GM23338 (cell line): ENCODE measurements at regions not wholly inside any gene's neighbourhood (a gene's known extent, or its start where the extent isn't known, plus 50 kb on each side); places are given as distances from the start of the nearest gene placed in this dataset.

Source experiments
- ATAC-seq: fragments of 200-7000 bp; cut with Tn5 transposase; 3 replicates; pipeline ENCODE4 v1.9.1; 2020
- DNase-seq: peaks from one replicate; pipeline ENCODE4 v3.0.0-alpha.2; 2015; ENCODE audit warnings: low spot score
- H2AFZ ChIP-seq: fragments of 200-600 bp; sonication (generic); 2 replicates; pipeline ENCODE4 v1.8.0; 2016; ENCODE audit warnings: antibody characterized with exemption, mild to moderate bottlenecking, moderate library complexity
- H3F3A ChIP-seq: fragments of 200-600 bp; sonication (generic); replicated peaks from 2 replicates; pipeline ENCODE4 v1.8.0; 2017; ENCODE audit warnings: antibody characterized with exemption, mixed run types, low read depth
- H3K27ac ChIP-seq: fragments of 200-600 bp; sonication (generic); 2 replicates; pipeline ENCODE4 v1.6.1; 2016; ENCODE audit warnings: low read depth
- H3K27me3 ChIP-seq: fragments of 200-600 bp; sonication (generic); 2 replicates; pipeline ENCODE4 v1.8.0; 2016; ENCODE audit warnings: mild to moderate bottlenecking, mixed run types, moderate library complexity; ENCODE audit not compliant: insufficient read depth
- H3K36me3 ChIP-seq: fragments of 200-600 bp; sonication (generic); 2 replicates; pipeline ENCODE4 v1.8.0; 2016; ENCODE audit warnings: mild to moderate bottlenecking; ENCODE audit not compliant: insufficient read depth
- H3K4me1 ChIP-seq: fragments of 200-600 bp; sonication (generic); 2 replicates; pipeline ENCODE4 v1.8.0; 2016; ENCODE audit warnings: mild to moderate bottlenecking, moderate library complexity; ENCODE audit not compliant: insufficient read depth
- H3K4me2 ChIP-seq: fragments of 200-600 bp; sonication (generic); 2 replicates; pipeline ENCODE4 v1.7.1; 2017; ENCODE audit warnings: mixed run types
- H3K4me3 ChIP-seq: fragments of 200-600 bp; sonication (generic); 2 replicates; pipeline ENCODE4 v1.6.1; 2016; ENCODE audit warnings: mixed run types
- H3K79me2 ChIP-seq: fragments of 200-600 bp; sonication (generic); replicated peaks from 2 replicates; pipeline ENCODE4 v1.8.0; 2017; ENCODE audit warnings: mild to moderate bottlenecking; ENCODE audit not compliant: insufficient read depth
- H3K9me2 ChIP-seq: fragments of 200-600 bp; sonication (generic); 2 replicates; pipeline ENCODE4 v1.8.0; 2017; ENCODE audit not compliant: insufficient read depth
- H4K20me1 ChIP-seq: fragments of 200-600 bp; sonication (generic); replicated peaks from 2 replicates; pipeline ENCODE4 v1.8.0; 2017; ENCODE audit warnings: mild to moderate bottlenecking; ENCODE audit not compliant: insufficient read depth
- H3K27ac Mint-ChIP-seq: 2 replicates; pipeline ENCODE4 v1.8.0; 2020; ENCODE audit warnings: inconsistent platforms, mild to moderate bottlenecking, moderate library complexity, mixed read lengths
- H3K27me3 Mint-ChIP-seq: 3 replicates; pipeline ENCODE4 v1.8.0; 2022; ENCODE audit warnings: low read depth, mild to moderate bottlenecking, moderate library complexity, mixed read lengths, inconsistent platforms; ENCODE audit not compliant: insufficient read depth, poor library complexity
- H3K36me3 Mint-ChIP-seq: 3 replicates; pipeline ENCODE4 v1.8.0; 2021; ENCODE audit warnings: low read depth, mild to moderate bottlenecking, inconsistent platforms, moderate library complexity, mixed read lengths
- H3K4me1 Mint-ChIP-seq: 3 replicates; pipeline ENCODE4 v1.8.0; 2020; ENCODE audit warnings: mild to moderate bottlenecking, inconsistent platforms, mixed read lengths
- H3K4me3 Mint-ChIP-seq: 3 replicates; pipeline ENCODE4 v1.8.0; 2021; ENCODE audit warnings: moderate library complexity, mild to moderate bottlenecking, inconsistent platforms, mixed read lengths
- H3K9me3 Mint-ChIP-seq: 3 replicates; pipeline ENCODE4 v1.8.0; 2020; ENCODE audit warnings: moderate library complexity, mild to moderate bottlenecking, inconsistent platforms, mixed read lengths
- EZH2 ChIP-seq: fragments of 200-600 bp; sonication (generic); IDR thresholded peaks from one replicate; pipeline ENCODE4 v1.8.0; 2017; ENCODE audit warnings: antibody characterized with exemption, mild to moderate bottlenecking, low read depth; ENCODE audit not compliant: unreplicated experiment
- EZH2phosphoT487 ChIP-seq: fragments of 200-600 bp; sonication (generic); IDR thresholded peaks from one replicate; pipeline ENCODE4 v1.8.1; 2018; ENCODE audit warnings: antibody characterized with exemption; ENCODE audit not compliant: unreplicated experiment
- NANOG ChIP-seq: IDR thresholded peaks from 2 replicates; pipeline ENCODE4 v1.6.1; 2016; ENCODE audit warnings: antibody characterized with exemption, borderline replicate concordance
- ZNF331 ChIP-seq: fragments of 250-450 bp; sonication (Bioruptor Pico); IDR thresholded peaks from 2 replicates; pipeline ENCODE4 v1.5.0; 2020; ENCODE audit warnings: low read depth, mild to moderate bottlenecking, moderate library complexity
- TF ChIP-seq, protein P1 (sequence below): IDR thresholded peaks from 2 replicates; pipeline ENCODE4 v1.6.1; 2016; ENCODE audit warnings: antibody characterized with exemption
- TF ChIP-seq, protein P2 (sequence below): IDR thresholded peaks from one replicate; pipeline ENCODE4 v1.6.1; 2018; ENCODE audit warnings: antibody characterized with exemption; ENCODE audit not compliant: unreplicated experiment
- TF ChIP-seq, protein P3 (sequence below): fragments of 250-450 bp; sonication (Bioruptor Pico); IDR thresholded peaks from 2 replicates; pipeline ENCODE4 v1.5.0; 2020; ENCODE audit warnings: mild to moderate bottlenecking, moderate library complexity

DNA sequence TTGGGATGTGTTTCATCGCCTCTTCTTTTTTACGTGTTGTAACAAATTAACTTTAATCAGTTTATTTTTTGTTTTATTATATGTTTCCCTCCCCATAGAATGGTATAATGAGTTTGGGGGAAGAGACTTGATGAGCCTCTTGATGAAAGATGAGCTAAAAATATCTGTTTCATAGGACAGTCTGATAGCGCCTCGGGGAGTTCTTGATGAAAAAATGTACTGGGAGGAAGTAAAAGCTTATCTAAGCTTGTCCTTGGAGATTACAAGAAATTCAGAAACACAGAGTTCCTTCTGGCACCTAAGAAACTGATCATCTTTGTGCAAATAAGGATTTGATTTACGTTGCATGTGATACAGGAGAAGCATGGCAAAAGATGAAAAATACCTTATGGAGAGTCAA, 350.2 kb upstream of the CDH8 start:
- H4K20me1 ChIP-seq = no peaks in the 10 kb centered on the region
- H3F3A ChIP-seq = no peaks in the 10 kb centered on the region
- H3K27ac Mint-ChIP-seq = no peak overlapping the region; the same call in 1 of the 2 replicates
- H3K79me2 ChIP-seq = no peaks in the 10 kb centered on the region
- TF ChIP-seq EZH2phosphoT487 (no peak), EZH2 (no peak), ZNF331 (CRISPR knock-in tag) (no peak)
- TF ChIP-seq, protein P1, sequence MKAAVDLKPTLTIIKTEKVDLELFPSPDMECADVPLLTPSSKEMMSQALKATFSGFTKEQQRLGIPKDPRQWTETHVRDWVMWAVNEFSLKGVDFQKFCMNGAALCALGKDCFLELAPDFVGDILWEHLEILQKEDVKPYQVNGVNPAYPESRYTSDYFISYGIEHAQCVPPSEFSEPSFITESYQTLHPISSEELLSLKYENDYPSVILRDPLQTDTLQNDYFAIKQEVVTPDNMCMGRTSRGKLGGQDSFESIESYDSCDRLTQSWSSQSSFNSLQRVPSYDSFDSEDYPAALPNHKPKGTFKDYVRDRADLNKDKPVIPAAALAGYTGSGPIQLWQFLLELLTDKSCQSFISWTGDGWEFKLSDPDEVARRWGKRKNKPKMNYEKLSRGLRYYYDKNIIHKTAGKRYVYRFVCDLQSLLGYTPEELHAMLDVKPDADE = no peak
- ATAC-seq = no peak
- no peaks in the 10 kb centered on the region for H3K4me1 Mint-ChIP-seq
- H3K27me3 Mint-ChIP-seq = no peaks in the 10 kb centered on the region
- no peak overlapping the region for H3K27ac ChIP-seq
- H2AFZ ChIP-seq = no peak overlapping the region
- H3K4me2 ChIP-seq = no peak overlapping the region
- H3K4me3 Mint-ChIP-seq = no peak overlapping the region
- H3K4me1 ChIP-seq = no peaks in the 10 kb centered on the region
- H3K36me3 ChIP-seq = no peaks in the 10 kb centered on the region
- no peaks in the 10 kb centered on the region for H3K9me2 ChIP-seq
- H3K27me3 ChIP-seq = no peaks in the 10 kb centered on the region
- no peak overlapping the region for H3K4me3 ChIP-seq
- no peaks in the 10 kb centered on the region for H3K36me3 Mint-ChIP-seq
- no peak for DNase-seq
- no peaks in the 10 kb centered on the region for H3K9me3 Mint-ChIP-seq

DNA sequence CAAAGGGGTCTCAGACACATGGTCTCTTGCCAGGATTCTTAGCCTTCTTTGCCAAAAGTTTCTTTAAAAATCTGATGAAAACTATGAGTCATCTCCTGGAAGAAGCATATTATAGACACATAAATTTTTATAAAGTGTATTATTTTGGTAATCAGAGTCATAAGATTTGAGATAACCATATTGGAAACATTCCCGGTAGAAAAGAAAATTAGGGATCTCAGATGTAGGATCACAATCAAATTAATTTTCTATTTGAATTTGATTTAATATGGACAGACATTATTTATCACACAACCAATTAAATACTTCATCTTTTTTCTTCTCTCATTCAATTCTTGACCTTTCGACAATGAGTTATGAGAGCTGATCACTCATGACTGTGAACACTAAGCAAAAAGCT, 347.7 kb upstream of the CDH8 start:
- DNase-seq (no peak), ATAC-seq (no peak)
- Mint-ChIP-seq H3K27ac (no peak overlapping the region), H3K4me1 (no peaks in the 10 kb centered on the region), H3K4me3 (no peak overlapping the region), H3K9me3 (no peaks in the 10 kb centered on the region), H3K36me3 (no peaks in the 10 kb centered on the region), H3K27me3 (no peaks in the 10 kb centered on the region)
- no peaks in the 10 kb centered on the region for H3K36me3 ChIP-seq
- H3F3A ChIP-seq = no peaks in the 10 kb centered on the region
- no peak overlapping the region for H3K4me3 ChIP-seq
- no peaks in the 10 kb centered on the region for H3K9me2 ChIP-seq
- H2AFZ ChIP-seq = no peak overlapping the region
- H3K4me2 ChIP-seq = no peak overlapping the region
- no peaks in the 10 kb centered on the region for H3K4me1 ChIP-seq
- no peaks in the 10 kb centered on the region for H4K20me1 ChIP-seq
- no peaks in the 10 kb centered on the region for H3K27me3 ChIP-seq
- H3K27ac ChIP-seq = no peak overlapping the region
- no peaks in the 10 kb centered on the region for H3K79me2 ChIP-seq
- TF ChIP-seq, protein P2, sequence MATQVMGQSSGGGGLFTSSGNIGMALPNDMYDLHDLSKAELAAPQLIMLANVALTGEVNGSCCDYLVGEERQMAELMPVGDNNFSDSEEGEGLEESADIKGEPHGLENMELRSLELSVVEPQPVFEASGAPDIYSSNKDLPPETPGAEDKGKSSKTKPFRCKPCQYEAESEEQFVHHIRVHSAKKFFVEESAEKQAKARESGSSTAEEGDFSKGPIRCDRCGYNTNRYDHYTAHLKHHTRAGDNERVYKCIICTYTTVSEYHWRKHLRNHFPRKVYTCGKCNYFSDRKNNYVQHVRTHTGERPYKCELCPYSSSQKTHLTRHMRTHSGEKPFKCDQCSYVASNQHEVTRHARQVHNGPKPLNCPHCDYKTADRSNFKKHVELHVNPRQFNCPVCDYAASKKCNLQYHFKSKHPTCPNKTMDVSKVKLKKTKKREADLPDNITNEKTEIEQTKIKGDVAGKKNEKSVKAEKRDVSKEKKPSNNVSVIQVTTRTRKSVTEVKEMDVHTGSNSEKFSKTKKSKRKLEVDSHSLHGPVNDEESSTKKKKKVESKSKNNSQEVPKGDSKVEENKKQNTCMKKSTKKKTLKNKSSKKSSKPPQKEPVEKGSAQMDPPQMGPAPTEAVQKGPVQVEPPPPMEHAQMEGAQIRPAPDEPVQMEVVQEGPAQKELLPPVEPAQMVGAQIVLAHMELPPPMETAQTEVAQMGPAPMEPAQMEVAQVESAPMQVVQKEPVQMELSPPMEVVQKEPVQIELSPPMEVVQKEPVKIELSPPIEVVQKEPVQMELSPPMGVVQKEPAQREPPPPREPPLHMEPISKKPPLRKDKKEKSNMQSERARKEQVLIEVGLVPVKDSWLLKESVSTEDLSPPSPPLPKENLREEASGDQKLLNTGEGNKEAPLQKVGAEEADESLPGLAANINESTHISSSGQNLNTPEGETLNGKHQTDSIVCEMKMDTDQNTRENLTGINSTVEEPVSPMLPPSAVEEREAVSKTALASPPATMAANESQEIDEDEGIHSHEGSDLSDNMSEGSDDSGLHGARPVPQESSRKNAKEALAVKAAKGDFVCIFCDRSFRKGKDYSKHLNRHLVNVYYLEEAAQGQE = no peak
- no peak for TF ChIP-seq NANOG
- TF ChIP-seq, protein P3, sequence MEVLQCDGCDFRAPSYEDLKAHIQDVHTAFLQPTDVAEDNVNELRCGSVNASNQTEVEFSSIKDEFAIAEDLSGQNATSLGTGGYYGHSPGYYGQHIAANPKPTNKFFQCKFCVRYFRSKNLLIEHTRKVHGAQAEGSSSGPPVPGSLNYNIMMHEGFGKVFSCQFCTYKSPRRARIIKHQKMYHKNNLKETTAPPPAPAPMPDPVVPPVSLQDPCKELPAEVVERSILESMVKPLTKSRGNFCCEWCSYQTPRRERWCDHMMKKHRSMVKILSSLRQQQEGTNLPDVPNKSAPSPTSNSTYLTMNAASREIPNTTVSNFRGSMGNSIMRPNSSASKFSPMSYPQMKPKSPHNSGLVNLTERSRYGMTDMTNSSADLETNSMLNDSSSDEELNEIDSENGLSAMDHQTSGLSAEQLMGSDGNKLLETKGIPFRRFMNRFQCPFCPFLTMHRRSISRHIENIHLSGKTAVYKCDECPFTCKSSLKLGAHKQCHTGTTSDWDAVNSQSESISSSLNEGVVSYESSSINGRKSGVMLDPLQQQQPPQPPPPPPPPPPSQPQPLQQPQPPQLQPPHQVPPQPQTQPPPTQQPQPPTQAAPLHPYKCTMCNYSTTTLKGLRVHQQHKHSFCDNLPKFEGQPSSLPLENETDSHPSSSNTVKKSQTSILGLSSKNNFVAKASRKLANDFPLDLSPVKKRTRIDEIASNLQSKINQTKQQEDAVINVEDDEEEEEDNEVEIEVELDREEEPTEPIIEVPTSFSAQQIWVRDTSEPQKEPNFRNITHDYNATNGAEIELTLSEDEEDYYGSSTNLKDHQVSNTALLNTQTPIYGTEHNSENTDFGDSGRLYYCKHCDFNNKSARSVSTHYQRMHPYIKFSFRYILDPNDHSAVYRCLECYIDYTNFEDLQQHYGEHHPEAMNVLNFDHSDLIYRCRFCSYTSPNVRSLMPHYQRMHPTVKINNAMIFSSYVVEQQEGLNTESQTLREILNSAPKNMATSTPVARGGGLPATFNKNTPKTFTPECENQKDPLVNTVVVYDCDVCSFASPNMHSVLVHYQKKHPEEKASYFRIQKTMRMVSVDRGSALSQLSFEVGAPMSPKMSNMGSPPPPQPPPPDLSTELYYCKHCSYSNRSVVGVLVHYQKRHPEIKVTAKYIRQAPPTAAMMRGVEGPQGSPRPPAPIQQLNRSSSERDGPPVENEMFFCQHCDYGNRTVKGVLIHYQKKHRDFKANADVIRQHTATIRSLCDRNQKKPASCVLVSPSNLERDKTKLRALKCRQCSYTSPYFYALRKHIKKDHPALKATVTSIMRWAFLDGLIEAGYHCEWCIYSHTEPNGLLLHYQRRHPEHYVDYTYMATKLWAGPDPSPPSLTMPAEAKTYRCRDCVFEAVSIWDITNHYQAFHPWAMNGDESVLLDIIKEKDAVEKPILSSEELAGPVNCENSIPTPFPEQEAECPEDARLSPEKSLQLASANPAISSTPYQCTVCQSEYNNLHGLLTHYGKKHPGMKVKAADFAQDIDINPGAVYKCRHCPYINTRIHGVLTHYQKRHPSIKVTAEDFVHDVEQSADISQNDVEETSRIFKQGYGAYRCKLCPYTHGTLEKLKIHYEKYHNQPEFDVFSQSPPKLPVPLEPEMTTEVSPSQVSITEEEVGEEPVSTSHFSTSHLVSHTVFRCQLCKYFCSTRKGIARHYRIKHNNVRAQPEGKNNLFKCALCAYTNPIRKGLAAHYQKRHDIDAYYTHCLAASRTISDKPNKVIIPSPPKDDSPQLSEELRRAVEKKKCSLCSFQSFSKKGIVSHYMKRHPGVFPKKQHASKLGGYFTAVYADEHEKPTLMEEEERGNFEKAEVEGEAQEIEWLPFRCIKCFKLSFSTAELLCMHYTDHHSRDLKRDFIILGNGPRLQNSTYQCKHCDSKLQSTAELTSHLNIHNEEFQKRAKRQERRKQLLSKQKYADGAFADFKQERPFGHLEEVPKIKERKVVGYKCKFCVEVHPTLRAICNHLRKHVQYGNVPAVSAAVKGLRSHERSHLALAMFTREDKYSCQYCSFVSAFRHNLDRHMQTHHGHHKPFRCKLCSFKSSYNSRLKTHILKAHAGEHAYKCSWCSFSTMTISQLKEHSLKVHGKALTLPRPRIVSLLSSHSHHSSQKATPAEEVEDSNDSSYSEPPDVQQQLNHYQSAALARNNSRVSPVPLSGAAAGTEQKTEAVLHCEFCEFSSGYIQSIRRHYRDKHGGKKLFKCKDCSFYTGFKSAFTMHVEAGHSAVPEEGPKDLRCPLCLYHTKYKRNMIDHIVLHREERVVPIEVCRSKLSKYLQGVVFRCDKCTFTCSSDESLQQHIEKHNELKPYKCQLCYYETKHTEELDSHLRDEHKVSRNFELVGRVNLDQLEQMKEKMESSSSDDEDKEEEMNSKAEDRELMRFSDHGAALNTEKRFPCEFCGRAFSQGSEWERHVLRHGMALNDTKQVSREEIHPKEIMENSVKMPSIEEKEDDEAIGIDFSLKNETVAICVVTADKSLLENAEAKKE = no peak
- TF ChIP-seq EZH2phosphoT487 = no peak
